Body of pancreas (tissue), 4 donors: ENCODE measurements at regions not wholly inside any gene's neighbourhood (a gene's known extent, or its start where the extent isn't known, plus 50 kb on each side); places are given as distances from the start of the nearest gene placed in this dataset.

Source experiments
- POLR2A ChIP-seq, 3 donors: fragments of 450-650 bp; IDR thresholded peaks; one replicate each; pipeline ENCODE4 v1.6.1; 2016; ENCODE audit warnings: antibody characterized with exemption in 3 of 3, mild to moderate bottlenecking in 2 of 3
- TF ChIP-seq, protein P1 (sequence below), 7 experiments: fragments of 450-650 bp in 4 of 7; fragments of 200-600 bp in 3 of 7; sonication (generic) in 3 of 7; IDR thresholded peaks; one replicate each; pipeline ENCODE4 v1.5.1; 2016 to 2019; ENCODE audit warnings: antibody characterized with exemption in 7 of 7

DNA sequence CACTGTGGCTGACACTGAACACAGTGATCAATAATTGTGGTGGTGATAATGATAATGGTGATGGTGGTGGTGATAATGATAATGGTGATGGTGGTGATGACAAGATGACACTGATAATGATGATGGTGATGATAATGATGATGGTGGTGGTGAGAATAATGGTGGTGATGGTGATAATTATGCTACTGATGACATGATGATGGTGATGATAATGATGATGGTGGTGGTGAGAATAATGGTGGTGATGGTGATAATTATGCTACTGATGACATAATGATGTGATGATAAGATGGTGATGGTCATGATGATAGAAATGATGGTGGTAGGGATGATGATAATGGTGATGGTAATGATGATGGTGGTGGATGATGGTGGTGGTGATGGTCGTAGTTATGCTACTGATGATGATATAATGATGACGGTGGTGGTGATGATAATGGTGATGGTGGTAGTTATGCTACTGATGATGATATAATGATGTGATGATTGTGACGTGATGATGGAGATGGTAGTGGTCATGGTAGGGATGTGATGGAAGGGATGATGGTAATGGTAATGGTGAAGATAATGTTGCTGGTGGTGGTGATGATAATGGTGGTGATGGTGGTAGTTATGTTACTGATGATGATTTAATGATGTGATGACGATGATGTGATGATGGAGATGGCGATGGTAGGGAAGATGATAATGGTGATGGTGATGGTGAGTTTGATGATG is 356.5 kb upstream of the CDH4 start:
- no peak for TF ChIP-seq POLR2A (IDR thresholded peaks at IDR 0.05)
- TF ChIP-seq, protein P1, sequence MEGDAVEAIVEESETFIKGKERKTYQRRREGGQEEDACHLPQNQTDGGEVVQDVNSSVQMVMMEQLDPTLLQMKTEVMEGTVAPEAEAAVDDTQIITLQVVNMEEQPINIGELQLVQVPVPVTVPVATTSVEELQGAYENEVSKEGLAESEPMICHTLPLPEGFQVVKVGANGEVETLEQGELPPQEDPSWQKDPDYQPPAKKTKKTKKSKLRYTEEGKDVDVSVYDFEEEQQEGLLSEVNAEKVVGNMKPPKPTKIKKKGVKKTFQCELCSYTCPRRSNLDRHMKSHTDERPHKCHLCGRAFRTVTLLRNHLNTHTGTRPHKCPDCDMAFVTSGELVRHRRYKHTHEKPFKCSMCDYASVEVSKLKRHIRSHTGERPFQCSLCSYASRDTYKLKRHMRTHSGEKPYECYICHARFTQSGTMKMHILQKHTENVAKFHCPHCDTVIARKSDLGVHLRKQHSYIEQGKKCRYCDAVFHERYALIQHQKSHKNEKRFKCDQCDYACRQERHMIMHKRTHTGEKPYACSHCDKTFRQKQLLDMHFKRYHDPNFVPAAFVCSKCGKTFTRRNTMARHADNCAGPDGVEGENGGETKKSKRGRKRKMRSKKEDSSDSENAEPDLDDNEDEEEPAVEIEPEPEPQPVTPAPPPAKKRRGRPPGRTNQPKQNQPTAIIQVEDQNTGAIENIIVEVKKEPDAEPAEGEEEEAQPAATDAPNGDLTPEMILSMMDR (IDR thresholded peaks at IDR 0.05) = no peak
